ENCODE measurements at regions not wholly inside any gene's neighbourhood (a gene's known extent, or its start where the extent isn't known, plus 50 kb on each side); places are given as distances from the start of the nearest gene placed in this dataset.

DNA sequence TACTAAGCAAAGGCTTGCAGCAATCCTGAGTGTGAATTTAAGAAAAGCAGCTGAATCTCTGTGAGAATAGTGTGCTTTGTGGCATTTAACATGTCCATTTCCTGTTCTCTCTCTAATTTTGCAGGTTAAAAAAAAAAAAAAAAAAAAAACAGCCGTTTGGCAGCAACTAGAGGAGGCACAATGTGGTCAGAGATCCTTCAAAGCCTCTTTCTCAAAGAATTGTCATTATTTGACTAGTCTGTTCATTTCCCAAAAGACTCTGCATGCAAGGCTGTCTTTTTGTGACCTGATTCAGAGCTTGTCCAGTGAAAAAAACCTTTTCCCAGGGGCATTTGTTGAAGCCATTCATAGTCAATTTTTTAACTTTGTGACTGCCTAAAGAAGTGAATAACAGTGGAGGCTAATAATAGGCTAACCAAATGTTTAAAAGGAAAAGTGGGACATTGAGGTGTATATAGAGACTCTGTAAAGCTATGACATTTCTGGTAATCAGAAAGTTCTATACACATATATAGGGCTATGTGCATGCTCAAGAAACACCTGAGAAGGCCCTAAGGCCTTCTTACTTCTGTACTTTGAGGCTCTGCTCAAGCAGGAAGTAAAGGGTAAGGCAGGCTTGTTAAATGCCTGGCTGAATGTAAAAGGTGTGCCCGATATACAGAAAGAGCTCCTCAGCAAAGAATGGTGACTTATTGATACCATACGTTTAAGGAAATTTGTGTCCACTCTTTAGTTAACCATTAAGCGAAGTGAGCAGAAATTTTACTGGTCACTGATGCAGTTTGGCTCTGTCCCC, 289.6 kb upstream of the RAB6C start:
- TF ChIP-seq CTCF (IDR thresholded peaks at IDR 0.05), result no peak
- Histone ChIP-seq H3K27ac (no peak overlapping the region), H3K4me3 (no peak overlapping the region)
- no peak for DNase-seq (ENCODE audit: low spot score)

- H3K27ac ChIP-seq, result no peak overlapping the region
- no peak for TF ChIP-seq CTCF (IDR thresholded peaks at IDR 0.05)
- no peak overlapping the region for H3K4me3 ChIP-seq
- DNase-seq (ENCODE audit: low spot score), result peak; percentile 57
Measured at GRCh38 chr2:129695496-129695895, 284.0 kb upstream of the RAB6C start.

- Histone ChIP-seq H3K27ac (no peak overlapping the region), H3K4me3 (no peak overlapping the region)
- peak; percentile 61 for DNase-seq (ENCODE audit: low spot score)
- TF ChIP-seq CTCF (IDR thresholded peaks at IDR 0.05), result no peak
Measured at GRCh38 chr2:129698593-129698992, 280.9 kb upstream of the RAB6C start.

- Histone ChIP-seq H3K27ac (no peak overlapping the region), H3K4me3 (no peak overlapping the region)
- TF ChIP-seq CTCF (IDR thresholded peaks at IDR 0.05), result no peak
- no peak for DNase-seq (ENCODE audit: low spot score)
Measured at GRCh38 chr2:129699781-129700573, 279.5 kb upstream of the RAB6C start.

DNA sequence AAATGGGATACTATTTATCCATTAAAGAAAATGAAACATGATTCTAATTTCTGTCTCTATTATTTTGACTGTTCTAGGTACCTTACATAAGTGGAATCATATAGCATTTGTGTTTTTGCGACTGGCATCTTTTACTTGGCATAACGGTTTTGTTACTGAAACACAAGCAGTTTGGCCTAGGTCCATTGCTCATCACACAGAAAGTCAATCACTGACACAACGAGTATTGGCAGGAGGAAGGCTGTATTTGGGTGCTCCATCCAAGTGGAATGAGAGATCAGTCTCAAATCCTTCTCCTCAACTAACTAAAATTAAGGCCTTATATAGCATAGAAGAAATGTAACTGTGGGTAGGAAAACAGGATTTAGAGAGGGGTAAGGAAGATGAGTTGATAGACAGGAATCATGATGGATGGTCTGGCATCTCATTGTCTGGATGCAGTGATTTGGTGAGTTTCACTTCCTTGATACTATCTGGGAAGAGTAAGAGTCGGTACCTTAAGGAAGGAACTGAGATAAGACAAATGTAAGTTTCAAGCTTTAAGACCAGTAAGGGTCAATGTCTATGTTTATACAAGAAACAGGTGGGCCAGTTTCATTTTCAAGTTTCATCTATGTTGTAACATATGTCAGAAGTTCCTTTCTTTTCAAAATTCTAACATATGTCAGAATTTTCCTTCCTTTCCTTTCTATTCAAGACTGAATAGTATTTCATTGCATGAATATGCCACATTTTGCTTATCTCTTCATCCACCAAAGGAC, 276.9 kb upstream of the RAB6C start:
- H3K27ac ChIP-seq, result no peak overlapping the region
- H3K4me3 ChIP-seq, result no peak overlapping the region
- DNase-seq (ENCODE audit: low spot score), result no peak
- no peak for TF ChIP-seq CTCF (IDR thresholded peaks at IDR 0.05)

- Histone ChIP-seq H3K4me3 (no peak overlapping the region), H3K27ac (no peak overlapping the region)
- TF ChIP-seq CTCF (IDR thresholded peaks at IDR 0.05), result no peak
- no peak for DNase-seq (ENCODE audit: low spot score)
Measured at GRCh38 chr2:129705085-129705484, 274.4 kb upstream of the RAB6C start.

All from coronary artery (tissue), 2 donors.